ENCODE measurements at regions not wholly inside any gene's neighbourhood (a gene's known extent, or its start where the extent isn't known, plus 50 kb on each side); places are given as distances from the start of the nearest gene placed in this dataset.
A peak's percentile ranks its signal among the peaks of the same experiment; 100 is the strongest.
"Not testable (repeated sequence)": the region's sequence is repeated elsewhere in the genome, so short reads cannot be mapped to it uniquely, and the experiment has no call there.

- no peak for DNase-seq (ENCODE audit: low read depth in 2 of 2)
These were observed 224.2 kb upstream of the IRS2 start for GRCh38 chr13:110010404-110011138.

- DNase-seq (ENCODE audit: low read depth in 2 of 2) = no peak
These were observed 222.4 kb upstream of the IRS2 start for GRCh38 chr13:110008816-110009215.

DNA sequence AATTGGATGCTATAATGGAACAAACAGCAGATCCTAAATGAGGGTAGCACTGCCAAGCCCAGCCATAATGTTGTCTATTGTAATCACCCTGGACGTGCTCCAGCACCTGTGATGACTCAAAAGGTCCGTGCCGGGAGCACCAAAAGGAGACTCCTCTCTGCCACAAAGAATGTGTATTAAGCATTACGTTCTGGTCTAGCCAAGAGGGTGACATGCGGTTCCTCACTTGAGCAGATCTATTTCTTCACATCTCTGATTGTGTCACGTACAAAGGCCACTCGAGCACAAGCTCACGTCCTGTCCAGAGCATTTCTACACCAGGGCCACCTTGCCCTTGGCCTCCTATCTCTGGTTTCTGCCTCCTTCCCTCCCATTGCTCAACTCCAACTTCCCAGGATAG lies 219.9 kb upstream of the IRS2 start:
- no peak for DNase-seq (ENCODE audit: low read depth in 2 of 2)

GRCh38 chr13:110005563-110005962 lies 219.2 kb upstream of the IRS2 start:
- DNase-seq (ENCODE audit: low read depth in 2 of 2) = no peak

DNA sequence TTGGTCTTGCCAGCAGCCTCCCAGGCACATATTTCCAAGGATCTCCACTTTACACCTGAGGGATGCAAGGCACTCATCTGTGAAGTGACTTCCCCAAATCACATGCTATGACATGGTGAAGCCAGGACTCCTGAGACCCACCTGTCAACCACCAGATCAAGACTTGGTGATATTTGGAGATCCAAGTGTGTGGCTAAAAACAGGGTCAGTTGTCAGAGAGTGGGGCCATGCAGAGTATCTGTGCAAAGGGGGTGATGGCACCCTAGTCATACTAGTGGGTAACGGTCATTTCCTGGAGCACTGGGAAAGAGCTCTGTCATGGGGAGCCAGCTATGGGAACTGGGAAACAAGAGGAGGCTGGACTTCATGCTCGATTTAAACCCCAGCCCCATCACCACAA lies 218.4 kb upstream of the IRS2 start:
- DNase-seq (ENCODE audit: low read depth in 2 of 2) = no peak

DNA sequence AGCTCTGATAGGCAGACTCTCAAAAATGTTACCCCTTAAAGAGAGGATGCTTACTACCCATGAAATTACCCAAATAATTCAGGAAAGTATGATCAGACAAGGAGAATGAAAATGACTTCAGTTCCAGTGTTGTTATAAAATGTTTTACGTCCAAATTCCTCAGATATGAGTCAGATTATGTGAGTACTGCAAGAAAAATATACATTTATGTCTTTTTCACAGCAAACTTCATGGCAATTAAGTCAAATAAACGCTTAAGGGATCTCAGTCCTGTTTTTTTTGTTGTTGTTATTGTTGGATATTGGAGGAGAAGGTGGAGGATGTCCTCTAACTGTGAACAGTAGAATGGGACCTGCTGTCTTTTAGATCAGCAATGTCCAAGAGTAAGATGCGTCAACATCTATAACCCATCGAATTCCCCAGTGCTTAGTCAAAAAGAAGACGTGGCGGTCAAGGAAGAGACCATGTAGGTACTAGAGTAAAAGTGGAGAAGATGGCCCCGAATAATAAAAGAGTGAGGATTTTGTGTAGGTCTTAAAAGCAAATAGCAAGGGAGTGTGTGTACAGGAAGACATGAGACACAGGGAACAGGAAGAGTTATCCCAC lies 215.4 kb upstream of the IRS2 start:
- DNase-seq (ENCODE audit: low read depth in 2 of 2) = peak; percentile 55 to 59

DNA sequence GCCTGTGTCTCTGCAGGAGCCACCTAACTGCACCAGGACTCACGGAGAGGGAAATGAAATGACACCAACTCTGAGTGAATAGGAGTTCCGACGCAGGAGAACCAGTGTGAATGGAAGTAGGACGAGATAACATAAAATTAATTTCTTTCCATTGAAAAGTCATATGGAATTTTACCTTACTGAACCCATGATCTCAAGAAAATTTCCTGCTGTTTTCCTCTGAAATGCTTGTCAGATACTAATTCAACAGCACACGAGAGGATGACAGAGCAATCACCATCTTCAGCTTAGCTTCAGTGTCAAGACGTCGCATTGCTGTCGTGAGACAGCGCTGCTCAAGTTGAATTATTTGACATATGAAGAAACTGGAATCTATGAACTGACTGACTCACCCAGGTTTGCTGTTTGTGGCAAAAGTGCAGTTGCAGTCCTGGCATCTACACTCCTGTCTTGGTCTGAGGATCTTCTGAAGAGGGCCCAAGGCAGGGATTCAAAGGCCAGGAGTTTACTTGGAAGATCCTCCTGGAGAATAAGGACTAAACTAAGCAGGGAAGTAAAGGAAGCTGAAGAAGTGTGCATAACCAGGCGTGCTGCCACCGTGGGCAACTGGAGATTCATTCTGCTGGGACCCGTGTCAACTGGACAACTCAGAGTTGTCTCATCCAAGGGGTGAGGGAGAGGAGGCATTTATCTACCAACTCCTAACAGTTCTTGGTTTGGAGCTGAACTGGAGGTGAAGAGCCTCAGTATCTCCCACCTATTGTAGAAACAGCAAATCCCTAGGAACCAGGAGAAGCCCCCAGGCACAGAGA lies 214.4 kb upstream of the IRS2 start:
- DNase-seq (ENCODE audit: low read depth in 2 of 2) = no peak

DNA sequence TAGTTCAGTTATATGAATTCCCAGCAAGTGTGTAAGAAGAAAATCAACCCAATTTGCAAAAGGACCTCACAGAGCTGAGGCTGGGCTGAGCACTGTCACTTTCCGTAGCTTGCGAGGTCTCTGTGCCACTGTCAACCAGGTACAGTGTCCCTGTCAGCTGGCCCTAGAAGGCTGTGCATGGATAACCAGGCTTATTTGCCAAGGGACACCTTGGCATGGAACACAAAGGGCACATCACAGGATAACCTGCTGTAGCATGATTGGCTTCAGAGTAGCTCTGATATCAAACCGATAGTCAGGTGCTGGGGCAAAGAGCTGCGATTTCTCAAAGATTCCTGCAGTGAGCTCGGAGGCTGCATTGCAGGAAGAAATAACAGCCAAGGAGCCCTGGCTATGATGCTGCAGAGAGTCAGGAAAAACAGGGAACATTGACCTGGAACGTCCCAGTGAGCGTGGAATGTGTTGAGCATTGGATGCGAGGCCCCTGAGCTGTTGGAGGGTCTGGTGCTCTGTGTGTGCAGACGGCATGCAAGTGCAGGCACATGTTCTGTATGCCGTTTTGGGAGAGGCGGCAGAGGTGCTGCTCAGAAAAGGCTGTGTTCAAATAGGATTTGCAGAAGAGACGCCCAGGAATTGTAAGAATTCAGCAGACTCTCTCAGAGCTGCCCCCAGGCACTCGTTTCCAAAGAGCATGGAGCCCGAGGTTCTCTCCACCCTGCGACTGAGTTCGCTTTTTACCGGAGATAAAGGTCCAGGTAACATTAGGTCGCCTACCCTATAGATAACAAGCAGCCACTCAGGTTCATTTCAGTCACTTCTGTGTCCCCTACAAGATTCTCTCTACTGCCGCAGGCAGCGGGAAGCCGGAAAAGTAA lies 213.5 kb upstream of the IRS2 start:
- DNase-seq (ENCODE audit: low read depth in 2 of 2) = no peak

- DNase-seq (ENCODE audit: low read depth in 2 of 2) = peak; percentile 37 to 57
These were observed 212.5 kb upstream of the IRS2 start for GRCh38 chr13:109998684-109999533.

DNA sequence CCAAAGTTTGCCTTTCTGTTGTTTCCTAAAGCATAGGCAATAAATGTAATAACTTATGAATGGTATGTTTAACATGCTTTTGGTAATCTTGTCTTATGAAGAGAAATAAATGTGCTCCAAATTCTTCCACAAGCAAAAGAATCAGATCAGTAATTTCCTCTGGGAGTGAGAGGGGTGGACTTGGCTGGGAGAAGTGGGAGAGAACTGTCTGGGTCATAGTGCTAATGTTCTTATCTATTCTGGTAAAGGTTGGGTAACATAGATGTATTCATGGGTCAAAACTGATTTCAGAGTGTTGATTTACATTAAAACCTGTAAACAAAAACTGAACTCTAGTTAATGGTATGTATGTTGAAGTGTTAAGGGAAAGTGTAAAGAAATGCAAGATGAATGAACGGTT lies 211.7 kb upstream of the IRS2 start:
- DNase-seq (ENCODE audit: low read depth in 2 of 2) = no peak

GRCh38 chr13:109997056-109997595 lies 210.7 kb upstream of the IRS2 start:
- not testable (repeated sequence) for DNase-seq (ENCODE audit: low read depth in 2 of 2)

- no peak for DNase-seq (ENCODE audit: low read depth in 2 of 2)
These were observed 210.1 kb upstream of the IRS2 start for GRCh38 chr13:109996404-109996960.

GRCh38 chr13:109995578-109995977 lies 209.2 kb upstream of the IRS2 start:
- DNase-seq (ENCODE audit: low read depth in 2 of 2) = no peak

GRCh38 chr13:109990296-109990695 lies 203.9 kb upstream of the IRS2 start:
- DNase-seq (ENCODE audit: low read depth in 2 of 2) = no peak

- DNase-seq (ENCODE audit: low read depth in 2 of 2) = no peak
These were observed 203.3 kb upstream of the IRS2 start for GRCh38 chr13:109989686-109990085.

- DNase-seq (ENCODE audit: low read depth in 2 of 2) = peak in 1 of 2 experiments; percentile 54
These were observed 202.8 kb upstream of the IRS2 start for GRCh38 chr13:109989155-109989554.

DNA sequence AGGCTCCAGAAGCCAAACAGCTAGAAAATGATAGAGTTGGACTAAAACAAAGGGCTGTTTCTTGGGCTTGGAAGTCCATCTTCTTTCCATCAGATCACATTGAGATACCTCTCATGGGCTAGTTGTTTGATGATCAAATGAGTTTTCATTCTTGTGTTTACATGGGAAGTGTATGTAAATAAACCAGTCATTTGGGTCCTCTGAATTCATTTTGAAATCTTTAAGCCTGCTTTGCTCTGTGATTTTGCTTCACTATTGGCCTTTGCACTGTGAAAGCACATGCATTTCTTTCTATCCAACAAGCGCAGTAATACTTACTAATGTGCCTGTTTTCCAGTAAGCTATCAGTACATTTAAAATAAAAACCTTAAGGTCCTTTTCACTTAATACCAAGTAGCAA lies 200.5 kb upstream of the IRS2 start:
- DNase-seq (ENCODE audit: low read depth in 2 of 2) = no peak

GRCh38 chr13:109985871-109986450 lies 199.6 kb upstream of the IRS2 start:
- DNase-seq (ENCODE audit: low read depth in 2 of 2) = no peak

DNA sequence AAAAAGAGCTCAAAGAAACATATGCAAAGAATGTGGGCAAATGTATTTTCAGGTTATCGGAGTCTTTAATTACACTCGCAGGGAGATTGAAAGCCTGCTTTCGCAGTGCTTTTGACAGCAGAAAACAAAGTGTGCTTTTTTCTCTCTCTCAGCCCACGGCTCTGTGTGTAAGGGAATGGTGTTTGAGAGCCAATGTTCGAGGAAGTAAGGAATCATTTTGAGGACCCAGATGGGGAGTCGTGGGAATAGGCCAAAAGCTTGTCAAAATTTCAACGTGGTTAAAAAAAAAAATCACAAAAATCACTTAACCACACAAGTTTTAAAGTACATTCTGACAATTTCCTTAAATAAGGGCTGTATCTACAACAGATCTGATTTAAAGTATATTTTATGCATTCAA lies 197.1 kb upstream of the IRS2 start:
- DNase-seq (ENCODE audit: low read depth in 2 of 2) = no peak

- no peak for DNase-seq (ENCODE audit: low read depth in 2 of 2)
These were observed 194.6 kb upstream of the IRS2 start for GRCh38 chr13:109981000-109981399.

All from fibroblast of skin of left quadriceps (primary cell).